ENCODE measurements at regions not wholly inside any gene's neighbourhood (a gene's known extent, or its start where the extent isn't known, plus 50 kb on each side); places are given as distances from the start of the nearest gene placed in this dataset.
A peak's percentile ranks its signal among the peaks of the same experiment; 100 is the strongest.

GRCh38 chr16:54425681-54426552, 139.3 kb upstream of the IRX3 start:
- Histone ChIP-seq H3K9me3 (ENCODE audit: insufficient read depth, low read length) (peaks cover 8% of the 10 kb centered on the region; the same call in 1 of the 2 replicates), H3K4me3 (ENCODE audit: insufficient read length, low read depth) (no peak overlapping the region), H3K27me3 (ENCODE audit: insufficient read depth, insufficient read length) (peaks cover 77% of the 10 kb centered on the region), H3K9ac (ENCODE audit: insufficient read length, low read depth) (peak overlapping the region; percentile 44), H3K36me3 (ENCODE audit: insufficient read depth, insufficient read length, low read length) (no peaks in the 10 kb centered on the region), H3K4me1 (ENCODE audit: insufficient read depth, insufficient read length) (peaks cover 11% of the 10 kb centered on the region)
- no peak for TF ChIP-seq YY1 (IDR thresholded peaks at IDR 0.05; ENCODE audit: insufficient read depth, insufficient read length)
- no peak for TF ChIP-seq SUZ12 (IDR thresholded peaks at IDR 0.05; ENCODE audit: extremely low read depth, insufficient read depth, insufficient read length)
- TF ChIP-seq ZNF274 (IDR thresholded peaks at IDR 0.05; ENCODE audit: low read depth, low read length), result no peak
- DNase-seq (ENCODE audit: low read depth, low spot score), result no peak

GRCh38 chr16:54425068-54425467, 138.5 kb upstream of the IRX3 start:
- peaks cover 8% of the 10 kb centered on the region; the same call in 1 of the 2 replicates for H3K9me3 ChIP-seq (ENCODE audit: insufficient read depth, low read length)
- no peaks in the 10 kb centered on the region for H3K36me3 ChIP-seq (ENCODE audit: insufficient read depth, insufficient read length, low read length)
- no peak overlapping the region for H3K4me3 ChIP-seq (ENCODE audit: insufficient read length, low read depth)
- no peak overlapping the region for H3K9ac ChIP-seq (ENCODE audit: insufficient read length, low read depth)
- peaks cover 69% of the 10 kb centered on the region for H3K27me3 ChIP-seq (ENCODE audit: insufficient read depth, insufficient read length)
- no peak for DNase-seq (ENCODE audit: low read depth, low spot score)
- H3K4me1 ChIP-seq (ENCODE audit: insufficient read depth, insufficient read length), result peaks cover 10% of the 10 kb centered on the region
- no peak for TF ChIP-seq YY1 (IDR thresholded peaks at IDR 0.05; ENCODE audit: insufficient read depth, insufficient read length)
- TF ChIP-seq SUZ12 (IDR thresholded peaks at IDR 0.05; ENCODE audit: extremely low read depth, insufficient read depth, insufficient read length), result no peak
- TF ChIP-seq ZNF274 (IDR thresholded peaks at IDR 0.05; ENCODE audit: low read depth, low read length), result no peak

- Histone ChIP-seq H3K9me3 (ENCODE audit: insufficient read depth, low read length) (no peaks in the 10 kb centered on the region), H3K4me1 (ENCODE audit: insufficient read depth, insufficient read length) (peaks cover 10% of the 10 kb centered on the region), H3K36me3 (ENCODE audit: insufficient read depth, insufficient read length, low read length) (no peaks in the 10 kb centered on the region), H3K4me3 (ENCODE audit: insufficient read length, low read depth) (no peak overlapping the region), H3K27me3 (ENCODE audit: insufficient read depth, insufficient read length) (peaks cover 58% of the 10 kb centered on the region), H3K9ac (ENCODE audit: insufficient read length, low read depth) (no peak overlapping the region)
- TF ChIP-seq YY1 (IDR thresholded peaks at IDR 0.05; ENCODE audit: insufficient read depth, insufficient read length) (no peak), ZNF274 (IDR thresholded peaks at IDR 0.05; ENCODE audit: low read depth, low read length) (no peak), SUZ12 (IDR thresholded peaks at IDR 0.05; ENCODE audit: extremely low read depth, insufficient read depth, insufficient read length) (no peak)
- DNase-seq (ENCODE audit: low read depth, low spot score), result no peak
Measured at GRCh38 chr16:54424043-54424451, 137.5 kb upstream of the IRX3 start.

DNA sequence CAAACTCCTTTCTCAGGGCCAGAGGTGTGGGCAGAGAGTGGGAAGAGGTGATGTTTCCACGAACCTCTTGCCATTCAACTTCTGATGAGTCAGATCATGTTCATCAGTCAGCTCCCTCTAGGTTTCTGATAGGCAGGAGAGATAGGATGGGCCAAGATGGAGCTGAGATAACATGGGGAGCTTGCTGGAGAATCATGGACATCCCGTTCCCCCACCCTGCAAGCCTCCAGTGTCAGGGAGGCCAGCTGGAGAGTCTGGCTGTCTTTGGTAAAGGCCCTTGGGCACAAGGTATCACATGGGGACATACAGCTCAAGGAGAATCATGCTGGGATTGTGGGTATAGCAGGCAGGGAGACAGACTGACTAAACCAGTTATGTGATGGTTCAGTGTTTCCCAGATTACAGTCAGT, 136.0 kb upstream of the IRX3 start:
- Histone ChIP-seq H3K9me3 (ENCODE audit: insufficient read depth, low read length) (no peaks in the 10 kb centered on the region), H3K27me3 (ENCODE audit: insufficient read depth, insufficient read length) (peaks cover 44% of the 10 kb centered on the region), H3K36me3 (ENCODE audit: insufficient read depth, insufficient read length, low read length) (no peaks in the 10 kb centered on the region), H3K9ac (ENCODE audit: insufficient read length, low read depth) (no peak overlapping the region), H3K4me1 (ENCODE audit: insufficient read depth, insufficient read length) (peaks cover 10% of the 10 kb centered on the region), H3K4me3 (ENCODE audit: insufficient read length, low read depth) (no peak overlapping the region)
- TF ChIP-seq YY1 (IDR thresholded peaks at IDR 0.05; ENCODE audit: insufficient read depth, insufficient read length) (no peak), ZNF274 (IDR thresholded peaks at IDR 0.05; ENCODE audit: low read depth, low read length) (no peak), SUZ12 (IDR thresholded peaks at IDR 0.05; ENCODE audit: extremely low read depth, insufficient read depth, insufficient read length) (no peak)
- DNase-seq (ENCODE audit: low read depth, low spot score), result no peak

- no peak for DNase-seq (ENCODE audit: low read depth, low spot score)
- H3K9me3 ChIP-seq (ENCODE audit: insufficient read depth, low read length), result no peaks in the 10 kb centered on the region
Measured at GRCh38 chr16:54422159-54422558, 135.6 kb upstream of the IRX3 start.

DNA sequence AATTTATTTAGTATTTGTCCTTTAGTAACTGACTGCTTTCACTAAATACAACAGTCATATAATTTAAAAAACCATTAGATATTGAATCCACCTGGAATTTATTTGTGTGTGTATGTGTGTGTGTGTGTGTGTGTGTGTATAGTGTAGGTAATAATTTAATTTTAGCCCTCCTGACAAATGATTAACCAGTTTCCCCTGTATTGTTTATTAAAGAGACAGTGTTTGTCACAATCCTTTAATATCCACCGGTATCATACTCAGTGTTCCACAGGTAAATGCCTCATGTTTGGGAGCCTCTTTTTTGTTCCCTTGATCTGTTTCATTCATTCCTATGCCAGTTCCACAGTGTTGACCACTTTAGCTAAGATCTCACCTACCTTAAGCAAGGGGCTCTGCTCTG, 134.6 kb upstream of the IRX3 start:
- Histone ChIP-seq H3K9me3 (ENCODE audit: insufficient read depth, low read length) (no peaks in the 10 kb centered on the region), H3K4me3 (ENCODE audit: insufficient read length, low read depth) (no peak overlapping the region), H3K4me1 (ENCODE audit: insufficient read depth, insufficient read length) (peaks cover 10% of the 10 kb centered on the region), H3K27me3 (ENCODE audit: insufficient read depth, insufficient read length) (peaks cover 30% of the 10 kb centered on the region), H3K9ac (ENCODE audit: insufficient read length, low read depth) (no peak overlapping the region), H3K36me3 (ENCODE audit: insufficient read depth, insufficient read length, low read length) (no peaks in the 10 kb centered on the region)
- no peak for DNase-seq (ENCODE audit: low read depth, low spot score)
- TF ChIP-seq YY1 (IDR thresholded peaks at IDR 0.05; ENCODE audit: insufficient read depth, insufficient read length), result no peak
- no peak for TF ChIP-seq ZNF274 (IDR thresholded peaks at IDR 0.05; ENCODE audit: low read depth, low read length)

More at GRCh38 chr16:54422159-54422558, 135.6 kb upstream of the IRX3 start:
- TF ChIP-seq YY1 (IDR thresholded peaks at IDR 0.05; ENCODE audit: insufficient read depth, insufficient read length), result no peak
- no peak for TF ChIP-seq SUZ12 (IDR thresholded peaks at IDR 0.05; ENCODE audit: extremely low read depth, insufficient read depth, insufficient read length)
- TF ChIP-seq ZNF274 (IDR thresholded peaks at IDR 0.05; ENCODE audit: low read depth, low read length), result no peak
- no peak overlapping the region for H3K9ac ChIP-seq (ENCODE audit: insufficient read length, low read depth)
- H3K27me3 ChIP-seq (ENCODE audit: insufficient read depth, insufficient read length), result peaks cover 39% of the 10 kb centered on the region
- H3K4me1 ChIP-seq (ENCODE audit: insufficient read depth, insufficient read length), result peaks cover 10% of the 10 kb centered on the region
- H3K4me3 ChIP-seq (ENCODE audit: insufficient read length, low read depth), result no peak overlapping the region
- no peaks in the 10 kb centered on the region for H3K36me3 ChIP-seq (ENCODE audit: insufficient read depth, insufficient read length, low read length)

- Histone ChIP-seq H3K36me3 (ENCODE audit: insufficient read depth, insufficient read length, low read length) (no peaks in the 10 kb centered on the region), H3K27me3 (ENCODE audit: insufficient read depth, insufficient read length) (peaks cover 14% of the 10 kb centered on the region), H3K9me3 (ENCODE audit: insufficient read depth, low read length) (no peaks in the 10 kb centered on the region), H3K4me3 (ENCODE audit: insufficient read length, low read depth) (no peak overlapping the region), H3K9ac (ENCODE audit: insufficient read length, low read depth) (no peak overlapping the region), H3K4me1 (ENCODE audit: insufficient read depth, insufficient read length) (peaks cover 5% of the 10 kb centered on the region)
- no peak for DNase-seq (ENCODE audit: low read depth, low spot score)
- TF ChIP-seq SUZ12 (IDR thresholded peaks at IDR 0.05; ENCODE audit: extremely low read depth, insufficient read depth, insufficient read length) (no peak), YY1 (IDR thresholded peaks at IDR 0.05; ENCODE audit: insufficient read depth, insufficient read length) (no peak), ZNF274 (IDR thresholded peaks at IDR 0.05; ENCODE audit: low read depth, low read length) (no peak)
Measured at GRCh38 chr16:54418903-54419302, 132.3 kb upstream of the IRX3 start.

Data from NT2/D1 (cell line).